ENCODE measurements at regions not wholly inside any gene's neighbourhood (a gene's known extent, or its start where the extent isn't known, plus 50 kb on each side); places are given as distances from the start of the nearest gene placed in this dataset.

DNA sequence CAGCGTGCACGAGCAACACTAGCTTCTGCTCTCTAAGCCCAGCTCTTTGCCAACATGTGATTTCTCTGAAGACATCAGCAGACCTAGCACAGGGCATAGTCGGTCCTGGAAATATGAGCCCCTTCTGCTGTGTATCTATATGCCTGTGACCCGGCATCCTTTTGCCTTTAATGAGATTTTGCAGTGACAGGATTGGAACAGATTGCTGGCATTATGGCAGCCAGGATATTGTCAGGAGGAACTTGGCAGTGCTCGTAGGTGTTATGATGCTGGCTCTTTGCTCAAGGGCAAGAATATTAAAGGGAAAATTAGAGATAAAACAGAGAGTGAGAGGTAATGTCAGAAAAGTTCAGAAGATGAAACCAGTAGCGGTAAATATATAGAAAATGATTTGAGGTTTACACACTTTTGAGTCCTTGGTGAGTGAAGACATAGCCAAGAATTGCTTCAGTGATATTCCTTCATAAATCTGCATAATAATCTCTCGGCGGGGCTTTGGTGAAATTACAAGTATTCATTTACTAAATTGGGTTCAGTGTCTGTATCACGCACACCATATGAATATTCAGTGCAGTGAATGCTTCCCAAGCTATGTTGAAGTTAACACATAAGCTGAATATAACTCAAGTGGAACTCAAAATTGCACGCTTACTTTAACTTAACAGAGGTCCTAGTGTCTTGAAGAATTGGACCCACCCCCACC, 502.1 kb upstream of the NR3C2 start:
- no peak overlapping the region for H3K4me3 ChIP-seq (ENCODE audit: low read depth in 1 of 2, low read length in 2 of 2)
- H4K20me1 ChIP-seq (ENCODE audit: insufficient read depth, low read length): no peaks in the 10 kb centered on the region
- TF ChIP-seq EZH2 (IDR thresholded peaks at IDR 0.05; ENCODE audit: borderline replicate concordance, low read depth, low read length, severe bottlenecking): no peak
- TF ChIP-seq, protein P1, sequence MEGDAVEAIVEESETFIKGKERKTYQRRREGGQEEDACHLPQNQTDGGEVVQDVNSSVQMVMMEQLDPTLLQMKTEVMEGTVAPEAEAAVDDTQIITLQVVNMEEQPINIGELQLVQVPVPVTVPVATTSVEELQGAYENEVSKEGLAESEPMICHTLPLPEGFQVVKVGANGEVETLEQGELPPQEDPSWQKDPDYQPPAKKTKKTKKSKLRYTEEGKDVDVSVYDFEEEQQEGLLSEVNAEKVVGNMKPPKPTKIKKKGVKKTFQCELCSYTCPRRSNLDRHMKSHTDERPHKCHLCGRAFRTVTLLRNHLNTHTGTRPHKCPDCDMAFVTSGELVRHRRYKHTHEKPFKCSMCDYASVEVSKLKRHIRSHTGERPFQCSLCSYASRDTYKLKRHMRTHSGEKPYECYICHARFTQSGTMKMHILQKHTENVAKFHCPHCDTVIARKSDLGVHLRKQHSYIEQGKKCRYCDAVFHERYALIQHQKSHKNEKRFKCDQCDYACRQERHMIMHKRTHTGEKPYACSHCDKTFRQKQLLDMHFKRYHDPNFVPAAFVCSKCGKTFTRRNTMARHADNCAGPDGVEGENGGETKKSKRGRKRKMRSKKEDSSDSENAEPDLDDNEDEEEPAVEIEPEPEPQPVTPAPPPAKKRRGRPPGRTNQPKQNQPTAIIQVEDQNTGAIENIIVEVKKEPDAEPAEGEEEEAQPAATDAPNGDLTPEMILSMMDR (IDR thresholded peaks at IDR 0.05; ENCODE audit: borderline replicate concordance, extremely low read depth, low read length, poor library complexity, severe bottlenecking): no peak
- no peak for DNase-seq
- H2AFZ ChIP-seq (ENCODE audit: low read depth, low read length): no peak overlapping the region
- no peaks in the 10 kb centered on the region for H3K9me3 ChIP-seq (ENCODE audit: insufficient read depth, low read length, severe bottlenecking)
- H3K9ac ChIP-seq (ENCODE audit: low read depth, low read length): no peak overlapping the region
- H3K4me2 ChIP-seq (ENCODE audit: insufficient read depth, low read length): no peak overlapping the region
- H3K4me1 ChIP-seq (ENCODE audit: insufficient read depth, low read length): no peaks in the 10 kb centered on the region
- no peaks in the 10 kb centered on the region for H3K27me3 ChIP-seq (ENCODE audit: insufficient read depth, low read length, poor library complexity)
- no peak for ATAC-seq (ENCODE audit: insufficient read depth, low read depth)
- no peaks in the 10 kb centered on the region for H3K36me3 ChIP-seq (ENCODE audit: insufficient read depth, low read length)
- no peaks in the 10 kb centered on the region for H3K79me2 ChIP-seq (ENCODE audit: insufficient read depth, low read length)
- no peak overlapping the region for H3K27ac ChIP-seq (ENCODE audit: low read length)

- no peak overlapping the region for H3K9ac ChIP-seq (ENCODE audit: low read depth, low read length)
- no peak for ATAC-seq (ENCODE audit: insufficient read depth, low read depth)
- no peak for DNase-seq
- no peak overlapping the region for H3K4me2 ChIP-seq (ENCODE audit: insufficient read depth, low read length)
- no peak overlapping the region for H2AFZ ChIP-seq (ENCODE audit: low read depth, low read length)
- H4K20me1 ChIP-seq (ENCODE audit: insufficient read depth, low read length): no peaks in the 10 kb centered on the region
- no peaks in the 10 kb centered on the region for H3K27me3 ChIP-seq (ENCODE audit: insufficient read depth, low read length, poor library complexity)
- H3K4me1 ChIP-seq (ENCODE audit: insufficient read depth, low read length): no peaks in the 10 kb centered on the region
- H3K79me2 ChIP-seq (ENCODE audit: insufficient read depth, low read length): no peaks in the 10 kb centered on the region
- H3K27ac ChIP-seq (ENCODE audit: low read length): no peak overlapping the region
- no peak overlapping the region for H3K4me3 ChIP-seq (ENCODE audit: low read depth in 1 of 2, low read length in 2 of 2)
- TF ChIP-seq EZH2 (IDR thresholded peaks at IDR 0.05; ENCODE audit: borderline replicate concordance, low read depth, low read length, severe bottlenecking): no peak
- TF ChIP-seq, protein P1 (IDR thresholded peaks at IDR 0.05; ENCODE audit: borderline replicate concordance, extremely low read depth, low read length, poor library complexity, severe bottlenecking): no peak
- no peaks in the 10 kb centered on the region for H3K36me3 ChIP-seq (ENCODE audit: insufficient read depth, low read length)
- no peaks in the 10 kb centered on the region for H3K9me3 ChIP-seq (ENCODE audit: insufficient read depth, low read length, severe bottlenecking)
Measured at GRCh38 chr4:148934926-148935578, 492.8 kb upstream of the NR3C2 start.

DNA sequence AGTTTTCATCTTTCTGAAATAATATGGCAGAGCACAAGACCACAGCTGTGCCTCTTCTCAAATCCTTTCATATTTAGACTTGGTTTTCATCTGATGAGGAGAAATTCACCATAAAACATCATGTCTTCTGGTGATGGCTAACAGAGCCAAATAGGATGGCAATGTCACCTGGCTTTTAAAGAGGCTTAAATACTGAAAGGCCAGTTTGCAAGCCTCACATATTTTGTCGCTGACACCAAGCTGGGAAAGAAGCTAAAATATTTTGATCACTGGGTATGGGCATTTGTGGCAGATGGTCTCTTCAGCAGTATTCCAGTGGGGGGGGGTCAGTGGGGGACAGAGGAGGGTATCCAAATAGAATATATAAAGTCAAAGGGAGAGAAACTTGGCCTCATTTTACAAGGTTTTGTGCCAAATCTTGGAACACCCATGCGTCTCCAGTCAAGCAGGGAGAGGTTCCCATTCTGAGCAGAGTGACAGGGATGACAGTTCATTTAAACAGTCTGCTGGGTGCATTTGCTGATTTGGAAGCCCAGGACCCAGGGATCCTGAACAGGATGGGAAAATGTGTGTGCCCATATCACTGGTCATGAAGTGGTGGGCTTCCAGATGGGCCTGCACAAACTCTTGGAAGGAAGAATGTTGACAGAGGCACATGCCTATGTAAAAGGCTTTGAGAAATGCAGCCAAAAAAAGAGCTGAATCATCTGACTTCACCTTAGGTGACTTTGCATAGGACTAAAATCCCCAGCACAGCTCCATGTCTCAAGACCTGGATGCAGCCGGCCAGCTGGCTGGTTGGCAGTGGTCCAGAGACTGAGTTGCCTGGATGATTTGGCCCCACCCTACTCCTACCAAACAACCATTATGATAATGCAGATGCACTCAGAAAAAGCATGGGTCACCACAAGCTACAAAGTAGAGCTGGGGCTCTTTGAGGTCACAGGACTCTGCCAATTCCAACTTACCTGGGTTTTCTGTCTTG, 484.4 kb upstream of the NR3C2 start:
- no peak overlapping the region for H3K9ac ChIP-seq (ENCODE audit: low read depth, low read length)
- TF ChIP-seq, protein P1 (IDR thresholded peaks at IDR 0.05; ENCODE audit: borderline replicate concordance, extremely low read depth, low read length, poor library complexity, severe bottlenecking): no peak
- no peak for TF ChIP-seq EZH2 (IDR thresholded peaks at IDR 0.05; ENCODE audit: borderline replicate concordance, low read depth, low read length, severe bottlenecking)
- no peaks in the 10 kb centered on the region for H3K79me2 ChIP-seq (ENCODE audit: insufficient read depth, low read length)
- no peaks in the 10 kb centered on the region for H3K27me3 ChIP-seq (ENCODE audit: insufficient read depth, low read length, poor library complexity)
- no peak overlapping the region for H3K4me2 ChIP-seq (ENCODE audit: insufficient read depth, low read length)
- H3K4me1 ChIP-seq (ENCODE audit: insufficient read depth, low read length): no peaks in the 10 kb centered on the region
- H3K36me3 ChIP-seq (ENCODE audit: insufficient read depth, low read length): no peaks in the 10 kb centered on the region
- no peak for DNase-seq
- H2AFZ ChIP-seq (ENCODE audit: low read depth, low read length): no peak overlapping the region
- no peak overlapping the region for H3K27ac ChIP-seq (ENCODE audit: low read length)
- ATAC-seq (ENCODE audit: insufficient read depth, low read depth): no peak
- no peaks in the 10 kb centered on the region for H3K9me3 ChIP-seq (ENCODE audit: insufficient read depth, low read length, severe bottlenecking)
- H4K20me1 ChIP-seq (ENCODE audit: insufficient read depth, low read length): no peaks in the 10 kb centered on the region
- H3K4me3 ChIP-seq (ENCODE audit: low read depth in 1 of 2, low read length in 2 of 2): no peak overlapping the region
